Kidney (tissue), 13 donors: ENCODE measurements at regions not wholly inside any gene's neighbourhood (a gene's known extent, or its start where the extent isn't known, plus 50 kb on each side); places are given as distances from the start of the nearest gene placed in this dataset.

Experiments used
- DNase-seq, 5 donors: peaks; one replicate each; pipeline ENCODE4 v3.0.0-alpha.2; 2013 to 2020
- FAIRE-seq: peaks from 2 replicates; lab custom pipeline; 2012; peaks lifted over from hg19 to GRCh38; lab: Jason Lieb, UNC
- H3K27ac ChIP-seq, 2 donors: one replicate each; pipeline ENCODE4 v1.7.0; 2013; ENCODE audit warnings: low read depth in 2 of 2, low read length in 2 of 2, inconsistent platforms in 1 of 2
- H3K27me3 ChIP-seq: one replicate; pipeline ENCODE4 v1.7.1; 2013; ENCODE audit warnings: low read length, inconsistent platforms; ENCODE audit not compliant: control insufficient read depth, insufficient read depth
- H3K36me3 ChIP-seq, 3 donors: one replicate each; pipeline versions ENCODE4 v1.7.0 to v1.7.1; 2013; ENCODE audit warnings: low read length in 3 of 3, control low read depth in 1 of 3, inconsistent platforms in 1 of 3; ENCODE audit not compliant: insufficient read depth in 3 of 3, control insufficient read depth in 2 of 3
- H3K4me1 ChIP-seq, 3 donors: one replicate each; pipeline versions ENCODE4 v1.7.0 to v1.7.1; 2013; ENCODE audit warnings: low read length in 3 of 3, inconsistent platforms in 1 of 3, low read depth in 1 of 3; ENCODE audit not compliant: control insufficient read depth in 2 of 3, insufficient read depth in 2 of 3
- H3K4me3 ChIP-seq, 3 donors: one replicate each; pipeline versions ENCODE4 v1.7.0 to v1.8.1; 2013; ENCODE audit warnings: low read length in 3 of 3, control low read depth in 1 of 3, inconsistent platforms in 1 of 3
- H3K9ac ChIP-seq, 3 donors: one replicate each; pipeline versions ENCODE4 v1.7.0 to v1.7.1; 2013; ENCODE audit warnings: low read length in 3 of 3, control low read depth in 1 of 3, inconsistent platforms in 1 of 3
- H3K9me3 ChIP-seq, 3 donors: one replicate each; pipeline versions ENCODE4 v1.7.0 to v1.7.1; 2013; ENCODE audit warnings: low read length in 3 of 3, control low read depth in 1 of 3, inconsistent platforms in 1 of 3; ENCODE audit not compliant: control insufficient read depth in 2 of 3, insufficient read depth in 1 of 3
- intact Hi-C: fragments of 100-400 bp; cut with DNase I; formaldehyde crosslinking; loops from one replicate; pipeline ENCODE4 v1.11.1; 2022
- TF ChIP-seq, protein P1 (sequence below): IDR thresholded peaks from 3 replicates; pipeline ENCODE4 v1.5.1; 2012; ENCODE audit warnings: mild to moderate bottlenecking, moderate library complexity, borderline replicate concordance; ENCODE audit not compliant: insufficient read depth; ENCODE audit errors: extremely low read depth
- donor health status: control.
- donor health status: control.
- donor health status: control.
- donor health status: control.
- donor health status: control.
- donor health status: DM: yes; HTN: yes; CAD: no.
- donor health status: Normal renal cell carcinoma (clear cell type).

DNA sequence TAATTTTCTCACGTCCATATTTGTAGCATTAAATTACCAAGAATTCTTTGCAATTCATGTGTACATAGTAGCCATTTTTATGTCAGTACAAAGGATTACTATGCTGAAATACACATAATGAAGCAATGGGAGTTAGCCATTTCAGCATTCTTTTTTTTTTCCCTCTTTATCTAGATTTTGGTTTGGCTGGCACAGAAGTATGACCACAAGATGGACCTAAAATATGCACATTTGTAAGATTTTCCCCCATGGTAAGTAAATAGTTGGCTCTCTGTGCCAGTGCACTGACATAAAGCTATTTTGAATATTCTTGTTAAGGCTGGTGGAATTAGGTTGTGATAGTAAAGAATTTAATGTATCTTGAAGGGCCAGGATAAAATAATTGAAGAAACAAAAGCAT is 486.1 kb upstream of the BTBD3 start:
- Histone ChIP-seq H3K4me3 (no peak overlapping the region), H3K4me1 (no peaks in the 10 kb centered on the region), H3K27me3 (no peaks in the 10 kb centered on the region), H3K27ac (no peak overlapping the region), H3K9me3 (no peaks in the 10 kb centered on the region), H3K9ac (no peak overlapping the region), H3K36me3 (no peaks in the 10 kb centered on the region)
- intact Hi-C loops, result no loop called here
- FAIRE-seq (no peak), DNase-seq (no peak)
- TF ChIP-seq, protein P1, sequence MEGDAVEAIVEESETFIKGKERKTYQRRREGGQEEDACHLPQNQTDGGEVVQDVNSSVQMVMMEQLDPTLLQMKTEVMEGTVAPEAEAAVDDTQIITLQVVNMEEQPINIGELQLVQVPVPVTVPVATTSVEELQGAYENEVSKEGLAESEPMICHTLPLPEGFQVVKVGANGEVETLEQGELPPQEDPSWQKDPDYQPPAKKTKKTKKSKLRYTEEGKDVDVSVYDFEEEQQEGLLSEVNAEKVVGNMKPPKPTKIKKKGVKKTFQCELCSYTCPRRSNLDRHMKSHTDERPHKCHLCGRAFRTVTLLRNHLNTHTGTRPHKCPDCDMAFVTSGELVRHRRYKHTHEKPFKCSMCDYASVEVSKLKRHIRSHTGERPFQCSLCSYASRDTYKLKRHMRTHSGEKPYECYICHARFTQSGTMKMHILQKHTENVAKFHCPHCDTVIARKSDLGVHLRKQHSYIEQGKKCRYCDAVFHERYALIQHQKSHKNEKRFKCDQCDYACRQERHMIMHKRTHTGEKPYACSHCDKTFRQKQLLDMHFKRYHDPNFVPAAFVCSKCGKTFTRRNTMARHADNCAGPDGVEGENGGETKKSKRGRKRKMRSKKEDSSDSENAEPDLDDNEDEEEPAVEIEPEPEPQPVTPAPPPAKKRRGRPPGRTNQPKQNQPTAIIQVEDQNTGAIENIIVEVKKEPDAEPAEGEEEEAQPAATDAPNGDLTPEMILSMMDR, result no peak

DNA sequence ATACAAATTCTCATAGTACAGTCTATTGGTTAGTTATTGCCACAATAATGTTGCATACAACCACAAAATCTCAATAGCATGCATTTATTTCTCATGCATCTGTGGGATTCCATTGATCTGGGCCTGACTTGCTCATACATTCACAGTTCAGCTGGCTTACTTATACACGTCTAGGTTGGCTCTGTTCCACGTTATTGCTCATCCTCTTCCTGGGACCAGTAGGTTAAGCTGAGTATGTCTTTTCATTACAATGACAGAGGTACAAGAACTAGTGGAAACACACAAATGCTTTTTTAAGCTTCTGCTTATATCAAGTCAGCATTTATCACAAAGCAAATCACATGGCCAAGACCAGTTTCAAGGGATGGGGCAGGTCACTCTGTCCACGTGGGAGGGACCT is 485.3 kb upstream of the BTBD3 start:
- Histone ChIP-seq H3K27ac (no peak overlapping the region), H3K4me3 (no peak overlapping the region), H3K36me3 (no peaks in the 10 kb centered on the region), H3K27me3 (no peaks in the 10 kb centered on the region), H3K9me3 (no peaks in the 10 kb centered on the region), H3K4me1 (no peaks in the 10 kb centered on the region), H3K9ac (no peak overlapping the region)
- DNase-seq (no peak), FAIRE-seq (no peak)
- TF ChIP-seq, protein P1, result no peak
- intact Hi-C loops, result no loop called here

DNA sequence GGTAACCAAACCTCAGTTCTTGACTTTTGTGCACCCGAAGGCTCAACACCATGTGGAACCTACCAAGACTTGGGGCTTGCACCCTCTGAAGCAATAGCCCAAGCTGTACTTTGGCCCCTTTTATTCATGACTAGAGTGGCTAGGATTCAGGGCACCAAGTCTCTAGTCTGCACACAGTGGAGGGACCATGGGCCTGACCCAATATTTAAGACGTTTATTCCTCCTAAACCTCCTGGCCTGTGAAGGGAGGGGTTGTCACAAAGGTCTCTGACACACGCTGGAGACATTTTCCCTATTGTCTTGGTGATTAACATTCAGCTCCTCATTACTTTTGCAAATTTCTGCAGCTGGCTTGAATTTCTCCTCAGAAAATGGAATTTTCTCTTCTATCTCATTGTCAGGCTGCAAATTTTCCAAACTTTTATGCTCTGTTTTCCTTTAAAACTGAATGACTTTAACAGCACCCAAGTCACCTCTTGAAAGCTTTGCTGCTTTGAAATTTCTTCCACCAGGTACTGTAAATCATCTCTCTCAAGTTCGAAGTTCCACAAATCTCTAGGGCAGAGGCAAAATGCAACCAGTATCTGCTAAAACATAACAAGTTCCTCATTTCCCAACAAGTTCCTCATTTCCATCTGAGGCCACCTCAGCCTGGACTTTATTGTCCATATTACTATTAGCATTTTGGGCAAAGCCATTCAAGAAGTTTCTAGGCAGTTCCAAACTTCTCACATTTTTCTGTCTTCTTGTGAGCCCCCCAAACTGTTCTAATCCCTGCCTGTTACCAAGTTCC is 481.4 kb upstream of the BTBD3 start:
- Histone ChIP-seq H3K36me3 (no peaks in the 10 kb centered on the region), H3K4me3 (no peak overlapping the region), H3K27me3 (no peaks in the 10 kb centered on the region), H3K27ac (no peak overlapping the region), H3K9me3 (no peaks in the 10 kb centered on the region), H3K4me1 (no peaks in the 10 kb centered on the region), H3K9ac (no peak overlapping the region)
- intact Hi-C loops, result no loop called here
- TF ChIP-seq, protein P1, result no peak
- FAIRE-seq (no peak), DNase-seq (no peak)

DNA sequence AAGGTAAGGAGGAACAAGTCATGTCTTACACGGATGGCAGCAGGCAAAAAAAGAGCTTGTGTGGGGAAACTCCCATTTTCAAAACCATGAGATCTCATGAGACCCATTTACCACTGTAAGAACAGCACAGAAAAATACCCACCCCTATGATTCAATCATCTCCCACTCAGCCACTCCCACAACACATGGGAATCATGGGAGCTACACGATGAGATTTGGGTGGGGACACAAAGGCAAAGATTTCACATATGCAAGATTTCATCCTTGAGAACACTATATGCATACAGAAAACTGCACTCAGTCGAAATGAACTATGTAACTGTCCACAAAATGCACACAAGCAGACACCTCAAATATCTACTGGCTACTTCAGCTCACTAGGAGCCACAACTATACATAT is 480.6 kb upstream of the BTBD3 start:
- TF ChIP-seq, protein P1, result no peak
- Histone ChIP-seq H3K9ac (no peak overlapping the region), H3K9me3 (no peaks in the 10 kb centered on the region), H3K27me3 (no peaks in the 10 kb centered on the region), H3K27ac (no peak overlapping the region), H3K4me1 (no peaks in the 10 kb centered on the region), H3K36me3 (no peaks in the 10 kb centered on the region), H3K4me3 (no peak overlapping the region)
- intact Hi-C loops, result no loop called here
- no peak for FAIRE-seq
- no peak for DNase-seq
